CD4-positive, alpha-beta T cell (primary cell): ENCODE measurements at regions not wholly inside any gene's neighbourhood (a gene's known extent, or its start where the extent isn't known, plus 50 kb on each side); places are given as distances from the start of the nearest gene placed in this dataset.

ENCODE experiments used
- ATAC-seq: fragments of 200-7000 bp; cut with Tn5 transposase; one replicate; pipeline ENCODE4 v1.10.0; 2022; ENCODE audit warnings: mild to moderate bottlenecking; ENCODE audit not compliant: poor library complexity
- CTCF ChIA-PET: fragments of 350-600 bp; sonication (Branson Sonifier 250); formaldehyde crosslinking; loops from one replicate; lab custom pipeline; 2021; ENCODE audit warnings: antibody characterized with exemption, inconsistent platforms; lab: Charles Lee
- POLR2A ChIA-PET: fragments of 350-600 bp; sonication (Branson Sonifier 250); formaldehyde crosslinking; loops from one replicate; lab custom pipeline; 2021; ENCODE audit warnings: antibody characterized with exemption, inconsistent platforms; lab: Charles Lee
- DNase-seq, 14 experiments: peaks; one replicate each; pipeline ENCODE4 v3.0.0-alpha.2; 2013 to 2020; ENCODE audit warnings: mixed read lengths in 2 of 14
- H3K27ac ChIP-seq, 2 donors: one replicate each; pipeline versions ENCODE4 v1.5.1 to v1.7.0; 2013; ENCODE audit warnings: low read length in 2 of 2, low read depth in 1 of 2, mild to moderate bottlenecking in 1 of 2
- H3K27me3 ChIP-seq, 2 experiments: 1 replicate in 1 of 2; 2 replicates in 1 of 2; pipeline versions ENCODE4 v1.6.1 to v1.7.0; 2013; ENCODE audit warnings: low read length in 2 of 2, control low read depth in 1 of 2, mild to moderate bottlenecking in 1 of 2, moderate library complexity in 1 of 2; ENCODE audit not compliant: insufficient read depth in 2 of 2, control insufficient read depth in 1 of 2
- H3K36me3 ChIP-seq: one replicate; pipeline ENCODE4 v1.6.1; 2013; ENCODE audit warnings: low read length, control low read depth; ENCODE audit not compliant: insufficient read depth
- H3K4me1 ChIP-seq: one replicate; pipeline ENCODE4 v1.6.1; 2013; ENCODE audit warnings: low read length, control low read depth; ENCODE audit not compliant: insufficient read depth
- H3K4me3 ChIP-seq: one replicate; pipeline ENCODE4 v1.5.1; 2013; ENCODE audit warnings: mild to moderate bottlenecking, low read length, moderate library complexity
- H3K9me3 ChIP-seq, 2 experiments: 1 replicate in 1 of 2; 2 replicates in 1 of 2; pipeline versions ENCODE4 v1.6.1 to v1.7.0; 2013; ENCODE audit warnings: low read length in 2 of 2, mild to moderate bottlenecking in 2 of 2, control low read depth in 1 of 2, moderate library complexity in 1 of 2; ENCODE audit not compliant: control insufficient read depth in 1 of 2, insufficient read depth in 1 of 2
- H3K27ac Mint-ChIP-seq: one replicate; pipeline ENCODE4 v1.8.0; 2020; ENCODE audit warnings: mixed read lengths
- H3K27me3 Mint-ChIP-seq: one replicate; pipeline ENCODE4 v1.8.0; 2021; ENCODE audit warnings: mixed read lengths
- H3K36me3 Mint-ChIP-seq: one replicate; pipeline ENCODE4 v1.8.0; 2021; ENCODE audit warnings: low read depth, mixed read lengths
- H3K4me1 Mint-ChIP-seq: one replicate; pipeline ENCODE4 v1.8.0; 2021; ENCODE audit warnings: low read depth, mixed read lengths
- H3K4me3 Mint-ChIP-seq: one replicate; pipeline ENCODE4 v1.8.0; 2020; ENCODE audit warnings: mild to moderate bottlenecking, mixed read lengths
- H3K9me3 Mint-ChIP-seq: one replicate; pipeline ENCODE4 v1.8.0; 2020; ENCODE audit warnings: mixed read lengths
- intact Hi-C, 2 experiments: fragments of 100-400 bp; cut with DNase I in 1 of 2; cut with micrococcal nuclease in 1 of 2; formaldehyde crosslinking; loops; one replicate each; pipeline versions ENCODE4 v1.15.1 to v1.9.0; 2023 to 2025; cut with DNase I, micrococcal nuclease
- TF ChIP-seq, protein P1 (sequence below): fragments of 200-600 bp; IDR thresholded peaks from one replicate; pipeline ENCODE4 v1.8.0; 2022; ENCODE audit warnings: antibody characterized with exemption, mild to moderate bottlenecking

DNA sequence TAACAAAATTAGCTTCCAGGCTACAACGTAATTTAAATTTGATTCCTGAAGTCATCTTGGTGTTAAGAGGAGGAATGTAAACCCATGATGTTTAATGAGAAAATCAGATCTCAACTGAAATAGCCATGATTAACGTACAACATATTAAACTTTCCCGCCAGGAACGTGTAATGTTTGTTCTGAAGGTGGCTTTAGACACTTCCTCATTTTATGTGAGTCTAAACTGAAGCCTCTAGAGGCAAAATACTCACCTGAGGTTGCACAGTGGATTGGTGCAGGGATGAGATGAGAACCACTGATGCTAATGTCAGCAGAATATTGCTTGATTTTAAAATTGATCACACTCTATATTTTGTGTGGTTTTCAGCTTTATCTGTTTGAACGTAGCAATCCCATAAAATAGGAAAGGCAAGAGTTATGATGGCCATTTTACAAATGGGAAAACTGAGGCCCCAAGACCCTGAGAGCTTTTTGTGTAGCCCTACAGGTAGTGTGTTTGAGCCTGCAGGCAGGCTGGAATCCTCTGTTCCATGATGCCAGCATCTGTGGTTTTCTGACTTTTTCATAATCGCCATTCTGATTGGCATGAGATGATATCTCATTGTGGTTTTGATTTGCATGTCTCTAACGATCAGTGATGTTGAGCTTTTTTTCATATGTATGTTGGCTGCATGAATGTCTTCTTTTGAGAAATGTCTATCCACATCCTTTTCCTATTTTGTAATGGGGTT, 243.7 kb upstream of the BMPER start:
- TF ChIP-seq, protein P1, sequence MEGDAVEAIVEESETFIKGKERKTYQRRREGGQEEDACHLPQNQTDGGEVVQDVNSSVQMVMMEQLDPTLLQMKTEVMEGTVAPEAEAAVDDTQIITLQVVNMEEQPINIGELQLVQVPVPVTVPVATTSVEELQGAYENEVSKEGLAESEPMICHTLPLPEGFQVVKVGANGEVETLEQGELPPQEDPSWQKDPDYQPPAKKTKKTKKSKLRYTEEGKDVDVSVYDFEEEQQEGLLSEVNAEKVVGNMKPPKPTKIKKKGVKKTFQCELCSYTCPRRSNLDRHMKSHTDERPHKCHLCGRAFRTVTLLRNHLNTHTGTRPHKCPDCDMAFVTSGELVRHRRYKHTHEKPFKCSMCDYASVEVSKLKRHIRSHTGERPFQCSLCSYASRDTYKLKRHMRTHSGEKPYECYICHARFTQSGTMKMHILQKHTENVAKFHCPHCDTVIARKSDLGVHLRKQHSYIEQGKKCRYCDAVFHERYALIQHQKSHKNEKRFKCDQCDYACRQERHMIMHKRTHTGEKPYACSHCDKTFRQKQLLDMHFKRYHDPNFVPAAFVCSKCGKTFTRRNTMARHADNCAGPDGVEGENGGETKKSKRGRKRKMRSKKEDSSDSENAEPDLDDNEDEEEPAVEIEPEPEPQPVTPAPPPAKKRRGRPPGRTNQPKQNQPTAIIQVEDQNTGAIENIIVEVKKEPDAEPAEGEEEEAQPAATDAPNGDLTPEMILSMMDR, result no peak
- POLR2A ChIA-PET, result no interaction called here
- H3K4me1 ChIP-seq, result no peaks in the 10 kb centered on the region
- peaks cover 7% of the 10 kb centered on the region for H3K36me3 Mint-ChIP-seq
- no peak overlapping the region for H3K4me3 ChIP-seq
- CTCF ChIA-PET, result no interaction called here
- ATAC-seq (no peak), DNase-seq (no peak)
- peaks cover 5% of the 10 kb centered on the region for H3K4me1 Mint-ChIP-seq
- no peaks in the 10 kb centered on the region for H3K27me3 ChIP-seq
- peaks cover 2% of the 10 kb centered on the region for H3K9me3 Mint-ChIP-seq
- no peak overlapping the region for H3K27ac ChIP-seq
- intact Hi-C loops, result no loop called here
- no peak overlapping the region for H3K4me3 Mint-ChIP-seq
- H3K9me3 ChIP-seq, result no peaks in the 10 kb centered on the region
- H3K27ac Mint-ChIP-seq, result no peak overlapping the region
- no peaks in the 10 kb centered on the region for H3K36me3 ChIP-seq
- H3K27me3 Mint-ChIP-seq, result no peaks in the 10 kb centered on the region

- Mint-ChIP-seq H3K36me3 (peaks cover 12% of the 10 kb centered on the region), H3K4me1 (peaks cover 1% of the 10 kb centered on the region)
- TF ChIP-seq, protein P1, result no peak
Measured at GRCh38 chr7:33666531-33666930, 238.8 kb upstream of the BMPER start.

GRCh38 chr7:33667196-33667595, 238.1 kb upstream of the BMPER start:
- POLR2A ChIA-PET, result no interaction called here

More at GRCh38 chr7:33666531-33666930, 238.8 kb upstream of the BMPER start:
- DNase-seq, result no peak
- no peak overlapping the region for H3K4me3 Mint-ChIP-seq
- intact Hi-C loops, result no loop called here
- ChIA-PET POLR2A (no interaction called here), CTCF (no interaction called here)
- Histone ChIP-seq H3K27ac (no peak overlapping the region), H3K4me3 (no peak overlapping the region), H3K36me3 (no peaks in the 10 kb centered on the region), H3K9me3 (no peaks in the 10 kb centered on the region), H3K27me3 (no peaks in the 10 kb centered on the region), H3K4me1 (no peaks in the 10 kb centered on the region)
- ATAC-seq, result no peak
- no peaks in the 10 kb centered on the region for H3K27me3 Mint-ChIP-seq
- H3K9me3 Mint-ChIP-seq, result peaks cover 2% of the 10 kb centered on the region
- no peak overlapping the region for H3K27ac Mint-ChIP-seq

More at GRCh38 chr7:33667196-33667595, 238.1 kb upstream of the BMPER start:
- intact Hi-C loops, result no loop called here
- Histone ChIP-seq H3K36me3 (no peaks in the 10 kb centered on the region), H3K9me3 (no peaks in the 10 kb centered on the region), H3K4me1 (no peaks in the 10 kb centered on the region), H3K27ac (no peak overlapping the region), H3K4me3 (no peak overlapping the region), H3K27me3 (no peaks in the 10 kb centered on the region)
- peaks cover 2% of the 10 kb centered on the region for H3K9me3 Mint-ChIP-seq
- H3K4me3 Mint-ChIP-seq, result no peak overlapping the region
- DNase-seq (no peak), ATAC-seq (no peak)
- TF ChIP-seq, protein P1, result no peak
- no peaks in the 10 kb centered on the region for H3K27me3 Mint-ChIP-seq
- no peaks in the 10 kb centered on the region for H3K4me1 Mint-ChIP-seq
- CTCF ChIA-PET, result no interaction called here
- peaks cover 12% of the 10 kb centered on the region for H3K36me3 Mint-ChIP-seq
- H3K27ac Mint-ChIP-seq, result no peak overlapping the region
